Effector memory CD8-positive, alpha-beta T cell (primary cell): ENCODE measurements at regions not wholly inside any gene's neighbourhood (a gene's known extent, or its start where the extent isn't known, plus 50 kb on each side); places are given as distances from the start of the nearest gene placed in this dataset.

Experiments
- ATAC-seq: fragments of 150-1000 bp; cut with Tn5 transposase; replicated peaks from 2 replicates; pipeline ENCODE4 v1.10.0; 2021; ENCODE audit warnings: mild to moderate bottlenecking, moderate library complexity
- DNase-seq, 3 experiments: peaks; one replicate each; pipeline ENCODE4 v3.0.0; 2021
- H3K27ac Mint-ChIP-seq, 2 donors: one replicate each; pipeline ENCODE4 v1.8.0; 2022; ENCODE audit warnings: mild to moderate bottlenecking in 2 of 2, mixed read lengths in 2 of 2, moderate library complexity in 2 of 2
- H3K27me3 Mint-ChIP-seq, 2 donors: one replicate each; pipeline ENCODE4 v1.8.0; 2022; ENCODE audit warnings: mixed read lengths in 2 of 2
- H3K36me3 Mint-ChIP-seq: one replicate; pipeline ENCODE4 v1.8.0; 2022; ENCODE audit warnings: mild to moderate bottlenecking, moderate library complexity, mixed read lengths; ENCODE audit not compliant: insufficient read depth
- H3K4me1 Mint-ChIP-seq, 2 donors: one replicate each; pipeline ENCODE4 v1.8.0; 2022; ENCODE audit warnings: low read depth in 2 of 2, mixed read lengths in 2 of 2
- H3K4me3 Mint-ChIP-seq, 2 donors: one replicate each; pipeline ENCODE4 v1.8.0; 2022; ENCODE audit warnings: mild to moderate bottlenecking in 2 of 2, mixed read lengths in 2 of 2, moderate library complexity in 2 of 2
- H3K9me3 Mint-ChIP-seq, 2 donors: one replicate each; pipeline ENCODE4 v1.8.0; 2022; ENCODE audit warnings: mixed read lengths in 2 of 2

DNA sequence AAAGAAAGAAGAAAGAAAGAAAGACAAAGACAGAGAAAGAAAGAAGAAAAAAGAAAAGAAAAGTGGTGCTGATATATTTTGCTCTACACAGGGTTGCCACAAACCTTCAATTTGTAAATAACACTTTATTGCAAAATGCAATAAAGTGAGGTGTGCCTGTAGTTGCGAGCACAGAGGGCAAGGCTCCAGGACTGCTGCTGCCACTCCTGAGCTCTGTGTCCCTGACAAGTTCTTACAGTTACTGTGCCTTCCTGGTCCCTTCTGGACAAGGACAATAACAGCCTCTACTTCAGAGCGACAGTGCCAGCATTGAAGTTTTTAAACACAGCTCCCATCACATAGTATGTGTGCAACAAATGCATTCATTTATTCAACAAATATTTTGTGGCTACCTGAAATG is 148.1 kb downstream of the AXIN2 start:
- ATAC-seq (no peak), DNase-seq (no peak)
- H3K4me3 Mint-ChIP-seq: no peak overlapping the region
- no peak overlapping the region for H3K27ac Mint-ChIP-seq
- H3K9me3 Mint-ChIP-seq: no peaks in the 10 kb centered on the region
- H3K36me3 Mint-ChIP-seq: no peaks in the 10 kb centered on the region
- peaks cover 18 to 21% of the 10 kb centered on the region in 2 donors for H3K27me3 Mint-ChIP-seq
- no peaks in the 10 kb centered on the region for H3K4me1 Mint-ChIP-seq

DNA sequence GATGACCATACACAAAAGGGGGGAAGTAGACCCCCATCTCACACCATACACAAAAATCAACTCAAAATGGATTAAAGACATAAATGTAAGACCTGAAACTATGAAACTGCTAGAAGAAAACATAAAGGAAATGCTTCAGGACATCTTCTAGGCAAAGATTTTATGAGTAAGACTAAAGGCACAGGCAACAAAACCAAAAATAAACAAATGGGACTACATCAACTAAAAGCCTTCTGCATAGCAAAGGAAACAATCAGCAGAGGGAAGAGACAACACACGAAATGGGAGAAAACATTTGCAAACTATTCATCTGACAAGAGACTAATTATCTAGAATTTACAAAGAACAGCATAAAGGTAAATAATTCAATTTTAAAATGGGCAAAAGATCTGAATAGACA is 152.1 kb downstream of the AXIN2 start:
- H3K4me1 Mint-ChIP-seq: no peaks in the 10 kb centered on the region
- H3K9me3 Mint-ChIP-seq: no peaks in the 10 kb centered on the region
- ATAC-seq (no peak), DNase-seq (no peak)
- H3K36me3 Mint-ChIP-seq: no peaks in the 10 kb centered on the region
- peaks cover 11 to 12% of the 10 kb centered on the region in 2 donors for H3K27me3 Mint-ChIP-seq
- H3K27ac Mint-ChIP-seq: no peak overlapping the region
- H3K4me3 Mint-ChIP-seq: no peak overlapping the region

DNA sequence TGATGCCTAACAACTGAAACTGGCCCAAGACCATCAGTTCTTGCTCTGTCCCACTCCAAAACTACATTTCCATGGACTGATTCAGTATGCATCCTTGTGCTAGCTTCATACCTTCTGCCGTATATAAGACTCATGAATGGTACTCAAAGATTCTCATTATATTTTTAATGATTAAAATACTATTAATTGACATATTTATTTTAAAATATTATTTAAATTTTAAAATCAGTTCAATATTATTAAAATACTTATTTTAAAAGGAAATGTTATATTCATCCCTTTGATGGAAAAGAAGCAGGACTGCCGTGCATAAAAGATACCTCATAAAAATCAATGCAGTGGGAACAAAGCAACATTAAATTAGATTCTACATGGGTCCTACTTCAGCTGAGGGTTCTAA is 153.4 kb downstream of the AXIN2 start:
- ATAC-seq (no peak), DNase-seq (no peak)
- Mint-ChIP-seq H3K4me1 (no peaks in the 10 kb centered on the region), H3K27me3 (peaks cover 18 to 21% of the 10 kb centered on the region in 2 donors), H3K4me3 (no peak overlapping the region), H3K27ac (no peak overlapping the region), H3K36me3 (no peaks in the 10 kb centered on the region), H3K9me3 (no peaks in the 10 kb centered on the region)

DNA sequence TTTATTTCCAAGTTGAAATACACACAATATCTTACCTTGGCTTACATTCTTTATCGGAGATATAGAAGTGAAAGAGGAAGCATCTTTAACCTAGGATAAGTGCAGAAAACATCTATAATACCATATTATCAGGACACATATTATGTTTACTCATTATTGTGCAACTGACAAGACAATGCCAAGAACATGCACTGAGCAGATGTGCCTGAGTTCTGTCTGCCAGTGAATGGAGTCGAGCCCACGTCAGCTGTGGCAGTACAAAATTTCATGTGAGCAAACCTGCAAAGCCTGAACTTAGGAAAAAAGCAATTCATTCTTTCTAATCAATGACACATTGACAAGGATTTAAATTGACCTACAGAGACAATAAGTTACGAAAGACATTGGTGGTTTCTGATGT is 154.4 kb downstream of the AXIN2 start:
- H3K27me3 Mint-ChIP-seq: peaks cover 18 to 29% of the 10 kb centered on the region in 2 donors
- H3K4me1 Mint-ChIP-seq: no peaks in the 10 kb centered on the region
- H3K27ac Mint-ChIP-seq: no peak overlapping the region

DNA sequence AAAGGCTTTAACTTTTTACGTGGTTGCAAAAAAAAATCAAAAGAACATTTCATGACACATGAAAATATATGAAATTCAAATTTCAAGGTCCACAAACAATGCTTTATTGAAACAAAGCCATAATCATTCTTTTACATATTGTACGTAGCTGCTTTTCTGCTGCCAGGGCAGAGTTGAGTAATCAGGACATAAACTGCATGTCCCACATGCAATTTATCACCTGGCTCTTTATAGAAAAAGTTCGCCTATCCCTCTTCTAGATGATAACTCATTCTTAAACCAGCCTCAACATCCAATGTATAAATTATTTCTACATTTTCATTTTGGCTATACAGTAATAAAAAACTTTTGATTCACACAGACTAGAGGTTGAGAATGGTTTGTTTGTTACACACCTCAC is 154.9 kb downstream of the AXIN2 start:
- H3K4me1 Mint-ChIP-seq: no peaks in the 10 kb centered on the region
- H3K27me3 Mint-ChIP-seq: peaks cover 18 to 30% of the 10 kb centered on the region in 2 donors
- no peaks in the 10 kb centered on the region for H3K36me3 Mint-ChIP-seq
- no peak overlapping the region for H3K4me3 Mint-ChIP-seq
- no peak overlapping the region for H3K27ac Mint-ChIP-seq
- DNase-seq: no peak
- ATAC-seq: no peak
- no peaks in the 10 kb centered on the region for H3K9me3 Mint-ChIP-seq

More for the DNA sequence above, 154.4 kb downstream of the AXIN2 start:
- Mint-ChIP-seq H3K9me3 (no peaks in the 10 kb centered on the region), H3K4me3 (no peak overlapping the region), H3K36me3 (no peaks in the 10 kb centered on the region)
- DNase-seq (no peak), ATAC-seq (no peak)

DNA sequence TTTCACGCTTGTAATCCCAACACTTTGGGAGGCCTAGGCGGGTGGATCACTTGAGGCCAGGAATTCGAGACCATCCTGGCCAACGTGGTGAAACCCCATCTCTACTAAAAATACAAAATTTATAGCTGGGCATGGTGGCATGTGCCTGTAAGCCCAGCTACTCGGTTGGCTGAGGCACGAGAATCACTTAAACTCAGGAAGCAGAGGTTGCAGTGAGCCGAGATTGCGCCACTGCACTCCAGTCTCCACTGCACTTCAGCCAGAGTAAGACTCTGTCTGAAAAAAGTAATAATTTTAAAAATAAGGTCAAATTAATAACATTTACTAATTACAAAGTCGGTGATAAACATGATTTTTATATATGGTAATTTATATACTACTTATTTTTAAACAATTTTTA is 155.9 kb downstream of the AXIN2 start:
- H3K36me3 Mint-ChIP-seq: no peaks in the 10 kb centered on the region
- no peak overlapping the region for H3K27ac Mint-ChIP-seq
- no peaks in the 10 kb centered on the region for H3K9me3 Mint-ChIP-seq
- no peak overlapping the region for H3K4me3 Mint-ChIP-seq
- H3K4me1 Mint-ChIP-seq: no peaks in the 10 kb centered on the region
- H3K27me3 Mint-ChIP-seq: peaks cover 21 to 37% of the 10 kb centered on the region in 2 donors
- DNase-seq (no peak), ATAC-seq (no peak)

DNA sequence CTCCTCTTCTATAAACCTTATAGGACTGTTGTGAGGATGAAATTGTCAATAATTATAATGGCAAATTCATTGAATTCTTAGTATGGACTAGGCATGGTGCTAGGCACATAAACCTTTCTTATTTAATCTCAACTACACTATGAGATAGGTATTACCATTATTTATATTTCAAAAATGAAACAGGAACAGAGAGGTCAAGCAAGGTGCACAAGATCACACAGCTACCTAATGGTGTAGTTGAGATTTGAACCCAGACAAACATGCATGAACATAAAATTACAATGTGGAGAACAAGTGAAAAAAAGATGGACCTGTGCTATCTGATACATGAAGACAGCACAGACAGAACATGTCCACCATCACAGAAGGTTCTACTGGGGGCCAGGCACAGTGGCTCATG is 156.7 kb downstream of the AXIN2 start:
- Mint-ChIP-seq H3K4me3 (no peak overlapping the region), H3K27ac (no peak overlapping the region), H3K36me3 (no peaks in the 10 kb centered on the region), H3K4me1 (no peaks in the 10 kb centered on the region), H3K9me3 (no peaks in the 10 kb centered on the region), H3K27me3 (peaks cover 23 to 38% of the 10 kb centered on the region in 2 donors)
- ATAC-seq (no peak), DNase-seq (no peak)

DNA sequence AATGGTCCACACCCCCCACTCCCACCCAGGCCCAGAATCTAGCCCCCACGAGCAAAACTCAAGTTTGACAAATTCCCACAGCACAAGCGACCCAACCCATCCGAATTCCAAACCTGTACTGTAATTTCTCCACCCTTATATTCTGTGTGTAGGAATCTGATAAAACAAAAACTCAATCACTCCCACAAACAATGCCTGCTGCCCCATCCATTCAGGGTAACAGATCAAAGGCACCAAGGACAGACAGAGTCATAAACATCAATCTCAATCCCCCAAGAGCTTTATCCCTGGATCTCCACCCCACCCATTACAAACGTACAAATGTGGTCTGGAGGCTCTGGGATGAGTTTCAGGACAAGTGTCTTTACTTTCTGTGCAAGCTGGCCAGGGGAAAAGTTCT is 157.8 kb downstream of the AXIN2 start:
- H3K27ac Mint-ChIP-seq: no peak overlapping the region
- no peak for DNase-seq

DNA sequence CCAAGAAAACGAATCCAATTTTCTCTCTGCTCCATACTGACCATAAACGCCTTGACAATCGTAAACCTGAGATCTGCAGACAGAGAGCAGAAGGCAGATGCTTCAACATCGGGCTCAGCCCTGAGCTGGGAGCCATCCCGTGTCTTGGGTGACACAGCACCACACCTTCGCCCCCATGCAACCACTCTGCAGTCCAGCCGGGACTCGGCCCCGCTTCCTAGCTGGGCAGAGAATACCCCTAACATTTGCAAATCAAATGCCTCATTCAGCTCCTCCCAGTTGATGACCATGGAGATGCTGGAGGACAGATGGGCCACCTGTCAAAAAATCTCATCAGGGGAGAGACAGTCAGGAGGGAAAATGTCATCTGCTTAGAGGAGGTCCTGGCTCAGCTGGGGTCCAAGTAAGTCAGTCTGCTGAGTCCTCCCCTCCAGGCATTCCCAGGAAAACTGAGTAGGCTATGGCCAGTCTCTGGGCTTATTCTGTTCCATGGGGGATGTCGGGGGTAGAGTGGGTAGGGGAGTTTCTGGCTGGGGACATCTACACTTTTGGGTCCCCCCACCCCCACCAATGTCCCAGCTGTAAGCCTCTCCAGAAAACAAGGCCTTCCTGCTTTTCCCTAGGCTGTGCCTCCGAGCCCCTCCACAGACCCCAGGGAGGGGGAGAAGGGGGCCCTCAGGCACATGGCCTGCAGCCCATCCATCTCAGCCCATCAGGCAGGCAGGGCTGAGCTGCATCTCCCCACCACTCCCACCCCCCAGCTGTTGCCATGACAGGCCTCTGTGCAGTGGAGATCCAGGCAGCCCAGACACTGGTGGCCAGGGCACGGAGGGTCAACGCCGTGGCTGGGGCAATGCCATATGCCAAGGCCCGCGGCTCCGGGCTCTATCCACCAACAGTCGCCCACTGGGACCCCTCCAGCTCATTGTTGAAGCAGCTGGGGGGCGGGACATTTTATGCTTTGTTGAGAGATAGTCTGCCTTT is 158.6 kb downstream of the AXIN2 start:
- Mint-ChIP-seq H3K27me3 (peaks cover 21 to 35% of the 10 kb centered on the region in 2 donors), H3K4me1 (no peaks in the 10 kb centered on the region), H3K4me3 (no peak overlapping the region), H3K27ac (no peak overlapping the region), H3K36me3 (no peaks in the 10 kb centered on the region), H3K9me3 (no peaks in the 10 kb centered on the region)
- DNase-seq (no peak), ATAC-seq (no peak)

More for the DNA sequence above, 157.8 kb downstream of the AXIN2 start:
- Mint-ChIP-seq H3K4me3 (no peak overlapping the region), H3K36me3 (no peaks in the 10 kb centered on the region), H3K9me3 (no peaks in the 10 kb centered on the region), H3K4me1 (no peaks in the 10 kb centered on the region), H3K27me3 (peaks cover 21 to 35% of the 10 kb centered on the region in 2 donors)
- no peak for ATAC-seq

DNA sequence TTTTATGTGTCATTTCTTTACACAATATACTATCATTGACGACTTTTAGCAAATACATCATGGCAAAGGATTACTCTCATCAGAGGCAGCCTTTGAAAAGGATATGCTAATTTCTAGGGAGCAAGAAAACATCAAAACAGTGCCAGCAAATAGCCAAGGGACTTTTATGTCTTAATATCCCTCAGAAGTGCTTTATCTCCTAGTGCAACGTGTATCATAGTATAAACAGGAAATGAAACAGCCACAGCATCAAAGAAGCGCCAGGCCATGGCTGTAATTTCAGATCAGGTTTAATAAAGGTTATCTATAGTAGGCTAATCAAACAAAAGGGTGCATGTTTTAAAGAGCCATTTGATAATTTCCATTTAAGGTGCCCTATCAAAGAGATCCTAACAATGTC is 159.9 kb downstream of the AXIN2 start:
- ATAC-seq: no peak
- peaks cover 21 to 42% of the 10 kb centered on the region in 2 donors for H3K27me3 Mint-ChIP-seq
- no peaks in the 10 kb centered on the region for H3K36me3 Mint-ChIP-seq
- H3K27ac Mint-ChIP-seq: no peak overlapping the region
- no peaks in the 10 kb centered on the region for H3K4me1 Mint-ChIP-seq
- H3K9me3 Mint-ChIP-seq: no peaks in the 10 kb centered on the region
- no peak overlapping the region for H3K4me3 Mint-ChIP-seq
- no peak for DNase-seq

DNA sequence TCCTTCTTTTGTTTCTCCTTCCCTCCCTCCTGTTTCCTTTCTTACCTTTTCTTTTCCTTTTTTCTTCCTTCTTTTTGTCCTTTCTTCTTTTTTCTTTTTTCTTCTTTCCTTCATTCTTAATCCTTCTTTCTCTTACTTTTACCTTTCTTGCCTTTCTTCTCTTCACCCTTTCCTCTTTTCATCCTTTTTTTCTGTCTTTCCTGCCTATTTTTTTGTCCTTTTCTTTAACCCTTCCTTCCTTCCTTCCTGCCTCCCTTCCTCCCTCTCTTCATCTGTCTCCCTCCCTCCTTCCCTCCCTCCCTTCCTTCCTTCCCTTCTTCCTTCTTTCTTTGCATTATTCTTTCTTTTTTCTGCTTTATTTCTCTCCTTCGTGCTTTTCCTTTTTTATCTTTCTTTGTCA is 160.7 kb downstream of the AXIN2 start:
- Mint-ChIP-seq H3K27me3 (peaks cover 26 to 50% of the 10 kb centered on the region in 2 donors), H3K27ac (no peak overlapping the region), H3K4me1 (no peaks in the 10 kb centered on the region), H3K36me3 (no peaks in the 10 kb centered on the region), H3K4me3 (no peak overlapping the region), H3K9me3 (no peaks in the 10 kb centered on the region)
- ATAC-seq (no peak), DNase-seq (no peak)

DNA sequence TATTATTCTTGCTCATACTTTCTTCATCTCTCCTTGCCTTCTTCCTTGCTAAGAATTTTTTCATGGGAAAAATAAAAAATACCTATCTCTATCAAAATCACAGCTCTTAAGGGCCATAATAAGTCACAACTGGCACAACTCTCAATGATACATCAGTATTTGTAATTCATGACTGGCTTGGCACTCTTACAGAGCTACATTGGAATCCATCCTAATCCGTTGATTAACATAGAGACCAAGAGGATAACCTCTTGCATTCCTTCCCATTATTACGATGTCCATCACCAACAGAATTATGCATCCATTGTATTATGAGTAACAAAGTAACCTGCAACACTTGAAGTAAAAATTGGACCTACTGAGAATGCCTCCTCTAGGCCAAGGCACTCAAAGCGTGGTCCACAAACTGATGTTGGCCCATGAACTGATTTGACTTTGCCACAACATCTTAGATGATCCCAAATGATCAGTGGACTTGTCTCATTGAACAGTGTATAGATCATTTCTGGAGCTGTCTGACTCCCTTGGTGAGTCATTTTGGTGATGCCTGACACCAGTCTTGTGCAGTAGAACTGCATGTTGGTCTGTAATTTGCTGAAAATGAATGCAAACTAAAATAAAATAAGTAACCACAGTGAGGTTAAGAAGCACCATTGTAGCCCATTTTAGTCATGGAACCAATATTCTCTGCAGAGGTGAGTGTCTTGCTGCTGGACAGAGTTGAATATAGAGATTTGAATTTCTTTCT is 163.2 kb downstream of the AXIN2 start:
- no peak for ATAC-seq
- no peak overlapping the region for H3K27ac Mint-ChIP-seq

DNA sequence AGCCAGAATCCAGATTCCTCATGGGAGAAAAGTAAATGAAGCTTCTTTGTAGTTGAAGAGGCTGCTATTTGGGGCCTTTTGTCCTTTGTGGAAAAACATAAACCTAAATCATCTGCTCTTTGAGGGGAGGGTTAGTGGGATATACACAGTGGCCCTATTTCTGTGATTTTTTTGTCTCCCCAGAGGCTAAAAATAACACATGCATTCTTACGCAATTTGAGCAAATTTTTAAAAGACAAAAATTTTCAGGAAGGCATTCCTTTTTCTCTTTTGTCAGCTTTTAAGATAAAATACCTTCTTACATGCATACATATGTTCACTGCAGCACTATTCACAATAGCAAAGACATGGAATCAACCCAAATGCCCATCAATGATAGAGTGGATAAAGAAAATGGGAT is 165.5 kb downstream of the AXIN2 start:
- no peak for DNase-seq
- no peak for ATAC-seq
- H3K4me1 Mint-ChIP-seq: peaks cover 0 to 2% of the 10 kb centered on the region in 2 donors
- H3K36me3 Mint-ChIP-seq: no peaks in the 10 kb centered on the region
- H3K27me3 Mint-ChIP-seq: peaks cover 25 to 30% of the 10 kb centered on the region in 2 donors
- H3K4me3 Mint-ChIP-seq: no peak overlapping the region
- no peak overlapping the region for H3K27ac Mint-ChIP-seq
- no peaks in the 10 kb centered on the region for H3K9me3 Mint-ChIP-seq

More for the DNA sequence above, 163.2 kb downstream of the AXIN2 start:
- Mint-ChIP-seq H3K4me1 (peaks cover 0 to 2% of the 10 kb centered on the region in 2 donors), H3K9me3 (no peaks in the 10 kb centered on the region), H3K4me3 (no peak overlapping the region), H3K27me3 (peaks cover 20 to 42% of the 10 kb centered on the region in 2 donors), H3K36me3 (no peaks in the 10 kb centered on the region)
- DNase-seq: no peak
